ENCODE measurements at regions not wholly inside any gene's neighbourhood (a gene's known extent, or its start where the extent isn't known, plus 50 kb on each side); places are given as distances from the start of the nearest gene placed in this dataset.

GRCh38 chr3:103825586-103825985 lies 1390.8 kb downstream of the ZPLD1 start:
- TF ChIP-seq EZH2phosphoT487 (IDR thresholded peaks at IDR 0.05; ENCODE audit: low read length) (no peak), EZH2 (optimal IDR thresholded peaks at IDR 0.05; ENCODE audit: low read depth, low read length) (no peak), CTCF (IDR thresholded peaks at IDR 0.05; ENCODE audit: low read length) (no peak)
- Histone ChIP-seq H3K4me3 (ENCODE audit: low read length) (no peak overlapping the region), H3K9me3 (replicated peaks; ENCODE audit: insufficient read depth, low read length) (no peaks in the 10 kb centered on the region), H4K20me1 (ENCODE audit: insufficient read depth, low read length) (no peaks in the 10 kb centered on the region), H3F3A (ENCODE audit: insufficient read depth, low read length) (no peaks in the 10 kb centered on the region), H3K9ac (ENCODE audit: low read length) (no peak overlapping the region), H3K9me2 (replicated peaks; ENCODE audit: insufficient read depth, low read length) (no peaks in the 10 kb centered on the region), H3K4me1 (ENCODE audit: low read length) (no peaks in the 10 kb centered on the region), H3K36me3 (replicated peaks; ENCODE audit: insufficient read depth, low read length) (no peaks in the 10 kb centered on the region), H3K79me2 (ENCODE audit: low read length) (no peaks in the 10 kb centered on the region), H3K4me2 (ENCODE audit: low read depth, low read length) (no peak overlapping the region), H2AFZ (ENCODE audit: low read length) (no peak overlapping the region), H3K27me3 (replicated peaks; ENCODE audit: insufficient read depth, low read length) (no peaks in the 10 kb centered on the region), H3K27ac (ENCODE audit: low read length) (no peak overlapping the region)
- DNase-seq: no peak

GRCh38 chr3:103829723-103830326 lies 1395.0 kb downstream of the ZPLD1 start:
- Histone ChIP-seq H3K9ac (ENCODE audit: low read length) (no peak overlapping the region), H3K9me3 (replicated peaks; ENCODE audit: insufficient read depth, low read length) (no peaks in the 10 kb centered on the region), H4K20me1 (ENCODE audit: insufficient read depth, low read length) (no peaks in the 10 kb centered on the region), H3K27ac (ENCODE audit: low read length) (no peak overlapping the region), H2AFZ (ENCODE audit: low read length) (no peak overlapping the region), H3K79me2 (ENCODE audit: low read length) (no peaks in the 10 kb centered on the region), H3K27me3 (replicated peaks; ENCODE audit: insufficient read depth, low read length) (no peaks in the 10 kb centered on the region), H3K9me2 (replicated peaks; ENCODE audit: insufficient read depth, low read length) (no peaks in the 10 kb centered on the region), H3K4me2 (ENCODE audit: low read depth, low read length) (no peak overlapping the region), H3K4me1 (ENCODE audit: low read length) (no peaks in the 10 kb centered on the region), H3F3A (ENCODE audit: insufficient read depth, low read length) (no peaks in the 10 kb centered on the region), H3K36me3 (replicated peaks; ENCODE audit: insufficient read depth, low read length) (no peaks in the 10 kb centered on the region), H3K4me3 (ENCODE audit: low read length) (no peak overlapping the region)
- DNase-seq: no peak
- TF ChIP-seq CTCF (IDR thresholded peaks at IDR 0.05; ENCODE audit: low read length) (no peak), EZH2phosphoT487 (IDR thresholded peaks at IDR 0.05; ENCODE audit: low read length) (no peak), EZH2 (optimal IDR thresholded peaks at IDR 0.05; ENCODE audit: low read depth, low read length) (no peak)

GRCh38 chr3:103847081-103848062 lies 1412.6 kb downstream of the ZPLD1 start:
- no peak for TF ChIP-seq EZH2phosphoT487 (IDR thresholded peaks at IDR 0.05; ENCODE audit: low read length)
- TF ChIP-seq CTCF (IDR thresholded peaks at IDR 0.05; ENCODE audit: low read length): no peak
- TF ChIP-seq EZH2 (optimal IDR thresholded peaks at IDR 0.05; ENCODE audit: low read depth, low read length): no peak
- H3K79me2 ChIP-seq (ENCODE audit: low read length): no peaks in the 10 kb centered on the region
- H3F3A ChIP-seq (ENCODE audit: insufficient read depth, low read length): no peaks in the 10 kb centered on the region
- no peaks in the 10 kb centered on the region for H3K4me1 ChIP-seq (ENCODE audit: low read length)
- H3K4me2 ChIP-seq (ENCODE audit: low read depth, low read length): no peak overlapping the region
- H3K9me3 ChIP-seq (replicated peaks; ENCODE audit: insufficient read depth, low read length): no peaks in the 10 kb centered on the region
- H3K27ac ChIP-seq (ENCODE audit: low read length): no peak overlapping the region
- no peaks in the 10 kb centered on the region for H3K27me3 ChIP-seq (replicated peaks; ENCODE audit: insufficient read depth, low read length)
- H3K4me3 ChIP-seq (ENCODE audit: low read length): no peak overlapping the region
- H3K9me2 ChIP-seq (replicated peaks; ENCODE audit: insufficient read depth, low read length): no peaks in the 10 kb centered on the region
- DNase-seq: no peak
- no peaks in the 10 kb centered on the region for H3K36me3 ChIP-seq (replicated peaks; ENCODE audit: insufficient read depth, low read length)
- H4K20me1 ChIP-seq (ENCODE audit: insufficient read depth, low read length): no peaks in the 10 kb centered on the region
- no peak overlapping the region for H2AFZ ChIP-seq (ENCODE audit: low read length)
- no peak overlapping the region for H3K9ac ChIP-seq (ENCODE audit: low read length)

All from MM.1S (cell line).